Loucy (cell line): ENCODE measurements at regions not wholly inside any gene's neighbourhood (a gene's known extent, or its start where the extent isn't known, plus 50 kb on each side); places are given as distances from the start of the nearest gene placed in this dataset.

Experiments used
- CTCF ChIP-seq: fragments of 200-600 bp; sonication (generic); conservative IDR thresholded peaks from 2 replicates; pipeline ENCODE4 v1.5.1; 2014; ENCODE audit warnings: mild to moderate bottlenecking, antibody characterized with exemption, low read length
- EZH2phosphoT487 ChIP-seq: fragments of 200-600 bp; IDR thresholded peaks from 2 replicates; pipeline ENCODE4 v1.6.1; 2018; ENCODE audit warnings: antibody characterized with exemption, mild to moderate bottlenecking, moderate library complexity, borderline replicate concordance

GRCh38 chr1:189682591-189682990 is 795.1 kb downstream of the BRINP3 start:
- TF ChIP-seq CTCF, result no peak
- TF ChIP-seq EZH2phosphoT487, result no peak
